H1 (cell line): ENCODE measurements at regions not wholly inside any gene's neighbourhood (a gene's known extent, or its start where the extent isn't known, plus 50 kb on each side); places are given as distances from the start of the nearest gene placed in this dataset.

Experiments used
- CTCF ChIP-seq, 3 experiments: IDR thresholded peaks; 1 replicate in 2 of 3; 2 replicates in 1 of 3; pipeline versions ENCODE4 v1.5.1 to v1.6.1; 2011; ENCODE audit warnings: low read length in 3 of 3, mild to moderate bottlenecking in 3 of 3, inconsistent platforms in 2 of 3, low read depth in 1 of 3, moderate library complexity in 1 of 3; ENCODE audit not compliant: insufficient read depth in 1 of 3; ENCODE audit errors: control extremely low read depth in 1 of 3
- EGR1 ChIP-seq: IDR thresholded peaks from 2 replicates; pipeline ENCODE4 v1.6.1; 2011; ENCODE audit warnings: low read depth, low read length, borderline replicate concordance
- HDAC2 ChIP-seq, 2 experiments: fragments of 300-600 bp in 1 of 2; sonication (generic) in 1 of 2; IDR thresholded peaks; 2 replicates each; pipeline ENCODE4 v1.6.1; 2011 to 2012; ENCODE audit warnings: low read depth in 2 of 2, low read length in 2 of 2, mild to moderate bottlenecking in 2 of 2, moderate library complexity in 2 of 2, borderline replicate concordance in 1 of 2, inconsistent platforms in 1 of 2
- KDM1A ChIP-seq: fragments of 200-600, 300-600 bp; sonication (generic); IDR thresholded peaks from 2 replicates; pipeline ENCODE4 v1.7.1; 2016; ENCODE audit warnings: mild to moderate bottlenecking, low read length, borderline replicate concordance
- POU5F1 ChIP-seq: IDR thresholded peaks from 2 replicates; pipeline ENCODE4 v1.6.1; 2011; ENCODE audit warnings: low read depth, mild to moderate bottlenecking, low read length, moderate library complexity

GRCh38 chr10:10745291-10745690 lies 272.4 kb upstream of the CELF2 start (continued):
- TF ChIP-seq CTCF (IDR thresholded peaks at IDR 0.05; ENCODE audit: control extremely low read depth in 1 of 3, insufficient read depth in 1 of 3, low read depth in 1 of 3, low read length in 3 of 3) (no peak), POU5F1 (no peak), HDAC2 (IDR thresholded peaks at IDR 0.05; ENCODE audit: borderline replicate concordance in 1 of 2, low read depth in 2 of 2, low read length in 2 of 2) (no peak), KDM1A (no peak), EGR1 (no peak)
